NCI-H2227 treated with DMSO at 0.1 percent for 48 hours (cell line): ENCODE measurements at regions not wholly inside any gene's neighbourhood (a gene's known extent, or its start where the extent isn't known, plus 50 kb on each side); places are given as distances from the start of the nearest gene placed in this dataset.
"Not testable (repeated sequence)": the region's sequence is repeated elsewhere in the genome, so short reads cannot be mapped to it uniquely, and the experiment has no call there.

Experiments used
- DNase-seq: peaks from one replicate; lab custom pipeline; 2025; lab: John Stamatoyannopoulos, UW

- DNase-seq, result no peak
Measured at GRCh38 chr9:36462245-36462644, 62.2 kb upstream of the RNF38 start.

GRCh38 chr9:36461323-36461722 is 61.3 kb upstream of the RNF38 start:
- DNase-seq, result no peak

GRCh38 chr9:36458430-36458915 is 58.4 kb upstream of the RNF38 start:
- not testable (repeated sequence) for DNase-seq

- DNase-seq, result no peak
Measured at GRCh38 chr9:36457836-36458429, 57.9 kb upstream of the RNF38 start.

- no peak for DNase-seq
Measured at GRCh38 chr9:36456480-36457065, 56.5 kb upstream of the RNF38 start.

GRCh38 chr9:36451949-36452348 is 51.9 kb upstream of the RNF38 start:
- DNase-seq, result no peak

GRCh38 chr9:36450110-36450732 is 50.2 kb upstream of the RNF38 start:
- no peak for DNase-seq
